ENCODE measurements at regions not wholly inside any gene's neighbourhood (a gene's known extent, or its start where the extent isn't known, plus 50 kb on each side); places are given as distances from the start of the nearest gene placed in this dataset.
"Not testable (repeated sequence)": the region's sequence is repeated elsewhere in the genome, so short reads cannot be mapped to it uniquely, and the experiment has no call there.

DNA sequence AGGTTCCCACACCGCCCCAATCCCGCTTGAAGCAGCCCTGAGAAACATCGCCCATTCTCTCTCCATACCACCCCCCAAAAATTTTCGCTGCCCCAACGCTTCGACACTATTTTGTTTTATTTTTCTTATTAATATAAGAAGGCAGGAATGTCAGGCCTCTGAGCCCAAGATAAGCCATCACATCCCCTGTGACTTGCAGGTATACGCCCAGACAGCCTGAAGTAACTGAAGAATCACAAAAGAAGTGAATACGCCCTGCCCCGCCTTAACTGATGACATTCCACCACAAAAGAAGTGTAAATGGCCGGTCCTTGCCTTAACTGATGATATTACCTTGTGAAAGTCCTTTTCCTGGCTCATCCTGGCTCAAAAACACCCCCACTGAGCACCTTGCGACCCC, 463.9 kb downstream of the AJAP1 start:
- not testable (repeated sequence) for TF ChIP-seq ZNF121 (CRISPR knock-in tag; IDR thresholded peaks at IDR 0.05); NR1H2 (CRISPR knock-in tag; IDR thresholded peaks at IDR 0.05); TCF7 (CRISPR knock-in tag; IDR thresholded peaks at IDR 0.05; ENCODE audit: low read depth)
- TF ChIP-seq, protein P1, sequence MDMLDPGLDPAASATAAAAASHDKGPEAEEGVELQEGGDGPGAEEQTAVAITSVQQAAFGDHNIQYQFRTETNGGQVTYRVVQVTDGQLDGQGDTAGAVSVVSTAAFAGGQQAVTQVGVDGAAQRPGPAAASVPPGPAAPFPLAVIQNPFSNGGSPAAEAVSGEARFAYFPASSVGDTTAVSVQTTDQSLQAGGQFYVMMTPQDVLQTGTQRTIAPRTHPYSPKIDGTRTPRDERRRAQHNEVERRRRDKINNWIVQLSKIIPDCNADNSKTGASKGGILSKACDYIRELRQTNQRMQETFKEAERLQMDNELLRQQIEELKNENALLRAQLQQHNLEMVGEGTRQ (CRISPR knock-in tag; IDR thresholded peaks at IDR 0.05), result not testable (repeated sequence)
- TF ChIP-seq, protein P2, sequence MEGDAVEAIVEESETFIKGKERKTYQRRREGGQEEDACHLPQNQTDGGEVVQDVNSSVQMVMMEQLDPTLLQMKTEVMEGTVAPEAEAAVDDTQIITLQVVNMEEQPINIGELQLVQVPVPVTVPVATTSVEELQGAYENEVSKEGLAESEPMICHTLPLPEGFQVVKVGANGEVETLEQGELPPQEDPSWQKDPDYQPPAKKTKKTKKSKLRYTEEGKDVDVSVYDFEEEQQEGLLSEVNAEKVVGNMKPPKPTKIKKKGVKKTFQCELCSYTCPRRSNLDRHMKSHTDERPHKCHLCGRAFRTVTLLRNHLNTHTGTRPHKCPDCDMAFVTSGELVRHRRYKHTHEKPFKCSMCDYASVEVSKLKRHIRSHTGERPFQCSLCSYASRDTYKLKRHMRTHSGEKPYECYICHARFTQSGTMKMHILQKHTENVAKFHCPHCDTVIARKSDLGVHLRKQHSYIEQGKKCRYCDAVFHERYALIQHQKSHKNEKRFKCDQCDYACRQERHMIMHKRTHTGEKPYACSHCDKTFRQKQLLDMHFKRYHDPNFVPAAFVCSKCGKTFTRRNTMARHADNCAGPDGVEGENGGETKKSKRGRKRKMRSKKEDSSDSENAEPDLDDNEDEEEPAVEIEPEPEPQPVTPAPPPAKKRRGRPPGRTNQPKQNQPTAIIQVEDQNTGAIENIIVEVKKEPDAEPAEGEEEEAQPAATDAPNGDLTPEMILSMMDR (IDR thresholded peaks at IDR 0.05), result not testable (repeated sequence)

Measured in WTC11 (cell line).